ENCODE measurements at regions not wholly inside any gene's neighbourhood (a gene's known extent, or its start where the extent isn't known, plus 50 kb on each side); places are given as distances from the start of the nearest gene placed in this dataset.
A peak's percentile ranks its signal among the peaks of the same experiment; 100 is the strongest.
"Not testable (repeated sequence)": the region's sequence is repeated elsewhere in the genome, so short reads cannot be mapped to it uniquely, and the experiment has no call there.

- DNase-seq: no peak
- ATAC-seq (replicated peaks): no peak
- Mint-ChIP-seq H3K9me3 (peaks cover 0 to 1% of the 10 kb centered on the region in 2 donors), H3K27me3 (no peaks in the 10 kb centered on the region), H3K4me3 (no peak overlapping the region), H3K4me1 (no peaks in the 10 kb centered on the region), H3K36me3 (no peaks in the 10 kb centered on the region), H3K27ac (no peak overlapping the region)
Observed at GRCh38 chr2:83827618-83828017, 631.5 kb downstream of the SUCLG1 start.

GRCh38 chr2:83826577-83826976 lies 632.5 kb downstream of the SUCLG1 start:
- DNase-seq (no peak), ATAC-seq (replicated peaks) (no peak)
- Mint-ChIP-seq H3K4me3 (no peak overlapping the region), H3K36me3 (no peaks in the 10 kb centered on the region), H3K4me1 (no peaks in the 10 kb centered on the region), H3K27me3 (no peaks in the 10 kb centered on the region), H3K27ac (no peak overlapping the region), H3K9me3 (peaks cover 0 to 1% of the 10 kb centered on the region in 2 donors)

GRCh38 chr2:83823229-83823628 lies 635.9 kb downstream of the SUCLG1 start:
- Mint-ChIP-seq H3K36me3 (no peaks in the 10 kb centered on the region), H3K27me3 (no peaks in the 10 kb centered on the region), H3K4me1 (no peaks in the 10 kb centered on the region), H3K27ac (no peak overlapping the region), H3K4me3 (no peak overlapping the region), H3K9me3 (peaks cover 1 to 4% of the 10 kb centered on the region in 2 donors)
- no peak for DNase-seq
- peak in 1 of 2 donors; percentile 16 for ATAC-seq (replicated peaks)

- Mint-ChIP-seq H3K4me1 (no peaks in the 10 kb centered on the region), H3K27ac (no peak overlapping the region), H3K27me3 (no peaks in the 10 kb centered on the region), H3K36me3 (no peaks in the 10 kb centered on the region), H3K9me3 (peaks cover 0 to 4% of the 10 kb centered on the region in 2 donors), H3K4me3 (no peak overlapping the region)
- DNase-seq: no peak
- ATAC-seq (replicated peaks): no peak
Observed at GRCh38 chr2:83817511-83817910, 641.6 kb downstream of the SUCLG1 start.

GRCh38 chr2:83808878-83809277 lies 650.2 kb downstream of the SUCLG1 start:
- Mint-ChIP-seq H3K27ac (no peak overlapping the region), H3K9me3 (no peaks in the 10 kb centered on the region), H3K4me3 (no peak overlapping the region), H3K27me3 (no peaks in the 10 kb centered on the region), H3K4me1 (no peaks in the 10 kb centered on the region), H3K36me3 (no peaks in the 10 kb centered on the region)
- DNase-seq: no peak
- ATAC-seq (replicated peaks): no peak

- H3K27ac Mint-ChIP-seq: no peak overlapping the region
- no peak for ATAC-seq (replicated peaks)
- H3K4me1 Mint-ChIP-seq: no peaks in the 10 kb centered on the region
- H3K4me3 Mint-ChIP-seq: no peak overlapping the region
- no peaks in the 10 kb centered on the region for H3K36me3 Mint-ChIP-seq
- no peak for DNase-seq
- no peaks in the 10 kb centered on the region for H3K27me3 Mint-ChIP-seq
- H3K9me3 Mint-ChIP-seq: no peaks in the 10 kb centered on the region
Observed at GRCh38 chr2:83802604-83803003, 656.5 kb downstream of the SUCLG1 start.

- no peak for ATAC-seq (replicated peaks)
- Mint-ChIP-seq H3K27me3 (no peaks in the 10 kb centered on the region), H3K27ac (no peak overlapping the region), H3K4me1 (no peaks in the 10 kb centered on the region), H3K4me3 (no peak overlapping the region), H3K36me3 (no peaks in the 10 kb centered on the region), H3K9me3 (no peaks in the 10 kb centered on the region)
- no peak for DNase-seq
Observed at GRCh38 chr2:83795777-83796176, 663.3 kb downstream of the SUCLG1 start.

GRCh38 chr2:83790467-83790866 lies 668.6 kb downstream of the SUCLG1 start:
- H3K36me3 Mint-ChIP-seq; H3K4me1 Mint-ChIP-seq; ATAC-seq (replicated peaks); DNase-seq; H3K27me3 Mint-ChIP-seq; H3K27ac Mint-ChIP-seq; H3K4me3 Mint-ChIP-seq; H3K9me3 Mint-ChIP-seq: not testable (repeated sequence)

- H3K4me3 Mint-ChIP-seq; H3K36me3 Mint-ChIP-seq; H3K9me3 Mint-ChIP-seq; ATAC-seq (replicated peaks); H3K27me3 Mint-ChIP-seq; H3K27ac Mint-ChIP-seq; H3K4me1 Mint-ChIP-seq; DNase-seq: not testable (repeated sequence)
Observed at GRCh38 chr2:83789674-83790073, 669.4 kb downstream of the SUCLG1 start.

- ATAC-seq (replicated peaks); DNase-seq; H3K9me3 Mint-ChIP-seq; H3K4me3 Mint-ChIP-seq; H3K27me3 Mint-ChIP-seq; H3K27ac Mint-ChIP-seq; H3K36me3 Mint-ChIP-seq; H3K4me1 Mint-ChIP-seq: not testable (repeated sequence)
Observed at GRCh38 chr2:83788938-83789566, 670.0 kb downstream of the SUCLG1 start.

GRCh38 chr2:83787189-83787588 lies 671.9 kb downstream of the SUCLG1 start:
- Mint-ChIP-seq H3K36me3 (no peaks in the 10 kb centered on the region), H3K4me1 (no peaks in the 10 kb centered on the region), H3K27ac (no peak overlapping the region), H3K9me3 (no peaks in the 10 kb centered on the region), H3K27me3 (no peaks in the 10 kb centered on the region), H3K4me3 (no peak overlapping the region)
- no peak for ATAC-seq (replicated peaks)
- DNase-seq: no peak

GRCh38 chr2:83786140-83786539 lies 672.9 kb downstream of the SUCLG1 start:
- Mint-ChIP-seq H3K27me3 (no peaks in the 10 kb centered on the region), H3K4me3 (no peak overlapping the region), H3K9me3 (peaks cover 0 to 4% of the 10 kb centered on the region in 2 donors), H3K4me1 (no peaks in the 10 kb centered on the region), H3K36me3 (no peaks in the 10 kb centered on the region), H3K27ac (no peak overlapping the region)
- ATAC-seq (replicated peaks) (no peak), DNase-seq (no peak)

GRCh38 chr2:83784947-83785346 lies 674.1 kb downstream of the SUCLG1 start:
- Mint-ChIP-seq H3K9me3 (peaks cover 0 to 4% of the 10 kb centered on the region in 2 donors), H3K4me1 (no peaks in the 10 kb centered on the region), H3K36me3 (no peaks in the 10 kb centered on the region), H3K27ac (no peak overlapping the region), H3K4me3 (no peak overlapping the region), H3K27me3 (no peaks in the 10 kb centered on the region)
- ATAC-seq (replicated peaks): no peak
- DNase-seq: no peak

GRCh38 chr2:83784315-83784714 lies 674.8 kb downstream of the SUCLG1 start:
- no peak overlapping the region for H3K27ac Mint-ChIP-seq
- no peaks in the 10 kb centered on the region for H3K36me3 Mint-ChIP-seq
- H3K9me3 Mint-ChIP-seq: peaks cover 0 to 4% of the 10 kb centered on the region in 2 donors
- ATAC-seq (replicated peaks) (no peak), DNase-seq (no peak)
- no peaks in the 10 kb centered on the region for H3K4me1 Mint-ChIP-seq
- no peak overlapping the region for H3K4me3 Mint-ChIP-seq
- no peaks in the 10 kb centered on the region for H3K27me3 Mint-ChIP-seq

GRCh38 chr2:83782122-83782521 lies 677.0 kb downstream of the SUCLG1 start:
- H3K4me3 Mint-ChIP-seq: no peak overlapping the region
- ATAC-seq (replicated peaks): no peak
- no peaks in the 10 kb centered on the region for H3K27me3 Mint-ChIP-seq
- no peaks in the 10 kb centered on the region for H3K4me1 Mint-ChIP-seq
- H3K9me3 Mint-ChIP-seq: peaks cover 0 to 4% of the 10 kb centered on the region in 2 donors
- H3K27ac Mint-ChIP-seq: no peak overlapping the region
- DNase-seq: no peak
- H3K36me3 Mint-ChIP-seq: no peaks in the 10 kb centered on the region
